HG02623 (cell line): ENCODE measurements at regions not wholly inside any gene's neighbourhood (a gene's known extent, or its start where the extent isn't known, plus 50 kb on each side); places are given as distances from the start of the nearest gene placed in this dataset.
"Not testable (repeated sequence)": the region's sequence is repeated elsewhere in the genome, so short reads cannot be mapped to it uniquely, and the experiment has no call there.

ENCODE experiments used
- ATAC-seq: cut with Tn5 transposase; IDR thresholded peaks from one replicate; pipeline ENCODE4 v1.9.1; 2021; ENCODE audit warnings: moderate library complexity; ENCODE audit not compliant: unreplicated experiment

GRCh38 chr10:124194199-124194824 is 100.9 kb upstream of the CHST15 start:
- no peak for ATAC-seq

- no peak for ATAC-seq
Observed at GRCh38 chr10:124193309-124193696, 99.9 kb upstream of the CHST15 start.

GRCh38 chr10:124192664-124193308 is 99.4 kb upstream of the CHST15 start:
- ATAC-seq: not testable (repeated sequence)

- ATAC-seq: not testable (repeated sequence)
Observed at GRCh38 chr10:124190476-124190875, 97.1 kb upstream of the CHST15 start.

GRCh38 chr10:124186956-124187355 is 93.6 kb upstream of the CHST15 start:
- no peak for ATAC-seq

- ATAC-seq: no peak
Observed at GRCh38 chr10:124185084-124185483, 91.7 kb upstream of the CHST15 start.

GRCh38 chr10:124184208-124184830 is 90.9 kb upstream of the CHST15 start:
- ATAC-seq: no peak

- no peak for ATAC-seq
Observed at GRCh38 chr10:124183617-124184016, 90.2 kb upstream of the CHST15 start.

- no peak for ATAC-seq
Observed at GRCh38 chr10:124182088-124182541, 88.7 kb upstream of the CHST15 start.

- ATAC-seq: no peak
Observed at GRCh38 chr10:124181656-124182055, 88.3 kb upstream of the CHST15 start.

- no peak for ATAC-seq
Observed at GRCh38 chr10:124180947-124181549, 87.7 kb upstream of the CHST15 start.

GRCh38 chr10:124180044-124180745 is 86.8 kb upstream of the CHST15 start:
- no peak for ATAC-seq

GRCh38 chr10:124179308-124180043 is 86.1 kb upstream of the CHST15 start:
- ATAC-seq: no peak

GRCh38 chr10:124177180-124177518 is 83.8 kb upstream of the CHST15 start:
- no peak for ATAC-seq

- no peak for ATAC-seq
Observed at GRCh38 chr10:124176349-124177179, 83.2 kb upstream of the CHST15 start.

- no peak for ATAC-seq
Observed at GRCh38 chr10:124175701-124176348, 82.4 kb upstream of the CHST15 start.

- ATAC-seq: no peak
Observed at GRCh38 chr10:124174673-124175645, 81.6 kb upstream of the CHST15 start.

- ATAC-seq: no peak
Observed at GRCh38 chr10:124174071-124174566, 80.7 kb upstream of the CHST15 start.
